Aorta (tissue), 5 donors: ENCODE measurements at regions not wholly inside any gene's neighbourhood (a gene's known extent, or its start where the extent isn't known, plus 50 kb on each side); places are given as distances from the start of the nearest gene placed in this dataset.
"Not testable (repeated sequence)": the region's sequence is repeated elsewhere in the genome, so short reads cannot be mapped to it uniquely, and the experiment has no call there.

Source experiments
- ATAC-seq: fragments of 200-7000 bp; cut with Tn5 transposase; one replicate; pipeline ENCODE4 v1.9.1; 2022; ENCODE audit warnings: moderate library complexity; ENCODE audit not compliant: low FRiP score
- DNase-seq, 2 donors: peaks; one replicate each; pipeline ENCODE4 v3.0.0-alpha.2; 2020
- H3K27ac ChIP-seq, 2 donors: one replicate each; pipeline ENCODE4 v1.5.1; 2013; ENCODE audit warnings: low read length in 2 of 2, mild to moderate bottlenecking in 2 of 2, moderate library complexity in 2 of 2, control low read depth in 1 of 2, inconsistent platforms in 1 of 2, low read depth in 1 of 2
- H3K27me3 ChIP-seq, 2 donors: one replicate each; pipeline ENCODE4 v1.6.1; 2013; ENCODE audit warnings: control low read depth in 1 of 2, low read length in 1 of 2, mild to moderate bottlenecking in 1 of 2, moderate library complexity in 1 of 2; ENCODE audit not compliant: insufficient read depth in 2 of 2, control insufficient read depth in 1 of 2
- H3K36me3 ChIP-seq, 2 donors: one replicate each; pipeline ENCODE4 v1.6.1; 2013; ENCODE audit warnings: control low read depth in 1 of 2, low read length in 1 of 2, mild to moderate bottlenecking in 1 of 2; ENCODE audit not compliant: insufficient read depth in 2 of 2, control insufficient read depth in 1 of 2
- H3K4me1 ChIP-seq, 2 donors: one replicate each; pipeline ENCODE4 v1.6.1; 2013; ENCODE audit warnings: low read length in 2 of 2, control low read depth in 1 of 2, mild to moderate bottlenecking in 1 of 2, moderate library complexity in 1 of 2; ENCODE audit not compliant: insufficient read depth in 2 of 2, control insufficient read depth in 1 of 2
- H3K4me3 ChIP-seq, 2 donors: one replicate each; pipeline ENCODE4 v1.5.1; 2013; ENCODE audit warnings: low read length in 2 of 2, control low read depth in 1 of 2, mild to moderate bottlenecking in 1 of 2
- H3K9me3 ChIP-seq: one replicate; pipeline ENCODE4 v1.6.1; 2013; ENCODE audit warnings: mild to moderate bottlenecking, low read length; ENCODE audit not compliant: control insufficient read depth
- WGBS, 2 donors: extraction: QIAGEN DNeasy Blood & Tissue Kit; methylation state at CpG; one replicate each; pipeline ENCODE4 v1.1.7; 2013; 5-methylcytosine and 5-hydroxymethylcytosine counted together
- intact Hi-C, 2 donors: fragments of 100-400 bp; cut with DNase I; formaldehyde crosslinking; loops; one replicate each; pipeline versions ENCODE4 v1.14.2 to v1.15.0; 2022
- donor health status: healthy with polysubstance abuse.
- donor health status: Bipolar disorder and iron deficiency.
- donor health status: DM: no; HTN: no; CAD: no.
- donor health status: DM: no; HTN: no; CAD: no.
- donor health status: DM: yes; HTN: yes; CAD: no.

DNA sequence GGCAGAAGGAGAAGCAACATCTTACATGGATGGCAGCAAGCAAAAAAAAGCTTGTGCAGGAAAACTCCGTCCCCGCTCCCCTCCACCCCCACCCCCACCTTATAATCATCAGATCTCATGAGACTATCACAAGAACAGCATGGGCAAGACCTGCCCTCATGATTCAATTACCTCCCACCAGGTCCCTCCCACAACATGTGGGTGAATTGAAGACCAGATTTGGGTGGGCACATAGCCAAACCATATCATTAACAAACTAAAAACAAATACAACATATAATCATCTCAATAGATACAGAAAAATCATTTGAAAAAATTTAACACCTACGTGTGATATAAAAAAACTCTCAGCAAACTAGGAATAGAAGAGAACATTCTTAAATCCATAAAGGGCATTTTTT lies 88.8 kb downstream of the BUD13 start:
- intact Hi-C loops = no loop called here
- ATAC-seq = no peak
- Histone ChIP-seq H3K4me1 (no peaks in the 10 kb centered on the region), H3K36me3 (no peaks in the 10 kb centered on the region), H3K27ac (no peak overlapping the region), H3K27me3 (no peaks in the 10 kb centered on the region), H3K9me3 (no peaks in the 10 kb centered on the region), H3K4me3 (no peak overlapping the region)
- WGBS, 2 donors = 84 to 85% methylated on average over 3 of the region's 3 CpGs
- DNase-seq = no peak

DNA sequence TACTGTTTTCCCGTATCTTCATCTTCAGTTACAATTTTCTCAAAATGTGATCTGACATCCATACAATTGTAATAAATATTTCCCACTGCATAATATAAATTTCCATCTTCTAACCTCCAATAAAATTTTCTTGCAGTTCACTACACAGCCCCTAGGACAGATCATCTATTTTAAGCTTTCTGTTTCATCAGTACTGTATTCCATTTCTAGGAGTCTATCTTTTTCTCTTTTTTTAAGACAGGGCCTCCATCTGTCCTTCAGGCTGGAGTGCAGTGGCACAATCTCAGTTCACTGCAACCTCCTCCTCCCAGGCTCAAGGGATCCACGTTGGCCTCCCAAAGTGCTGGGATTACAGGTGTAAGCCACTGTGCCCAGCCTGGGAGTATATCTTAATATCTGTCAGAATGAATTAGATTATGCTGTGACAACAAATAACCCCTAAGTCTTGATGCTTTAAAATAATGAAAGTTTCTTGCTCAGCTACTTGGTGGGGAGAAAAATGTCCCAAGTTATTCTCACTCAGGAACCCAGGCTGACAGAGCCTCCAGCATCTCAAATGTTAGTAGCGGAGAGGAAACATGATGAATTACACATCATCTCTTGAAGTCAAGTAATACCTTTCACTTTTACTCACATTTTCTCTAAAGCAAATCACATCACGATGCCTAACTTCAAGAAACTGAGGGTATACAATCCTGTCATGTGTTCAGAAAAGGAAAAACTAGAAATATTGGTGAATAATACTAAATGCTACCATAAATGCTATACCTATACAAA lies 92.2 kb downstream of the BUD13 start:
- intact Hi-C loops = no loop called here
- ATAC-seq (no peak), DNase-seq (no peak)
- 70 to 73% methylated on average over 4 of the region's 4 CpGs for WGBS, 2 donors
- Histone ChIP-seq H3K4me3 (no peak overlapping the region), H3K27me3 (no peaks in the 10 kb centered on the region), H3K4me1 (no peaks in the 10 kb centered on the region), H3K36me3 (no peaks in the 10 kb centered on the region), H3K27ac (no peak overlapping the region), H3K9me3 (no peaks in the 10 kb centered on the region)

DNA sequence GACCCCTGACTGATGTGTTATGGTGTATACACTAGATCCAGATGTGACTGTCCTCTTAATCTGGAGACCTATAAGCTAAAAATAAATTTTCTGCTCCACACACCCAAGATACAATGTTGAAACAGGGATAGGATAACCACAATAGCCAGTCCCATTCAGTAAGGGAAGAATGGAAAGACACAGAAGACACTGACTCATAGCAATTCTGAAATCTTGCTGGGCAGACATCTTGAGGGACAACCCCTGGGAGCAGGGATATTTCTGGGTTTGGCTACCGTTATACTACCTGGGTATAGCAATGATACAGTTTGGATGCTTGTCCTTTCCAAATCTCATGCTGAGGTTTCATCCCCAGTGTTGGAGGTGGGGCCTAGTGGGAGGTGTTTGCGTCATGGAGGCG lies 93.9 kb downstream of the BUD13 start:
- H3K4me1 ChIP-seq = no peaks in the 10 kb centered on the region
- ATAC-seq = no peak
- no peak overlapping the region for H3K4me3 ChIP-seq
- H3K27ac ChIP-seq = no peak overlapping the region
- intact Hi-C loops = no loop called here
- WGBS, 2 donors = 91% methylated on average over 3 of the region's 3 CpGs
- H3K27me3 ChIP-seq = no peaks in the 10 kb centered on the region
- DNase-seq = no peak
- H3K36me3 ChIP-seq = no peaks in the 10 kb centered on the region
- no peaks in the 10 kb centered on the region for H3K9me3 ChIP-seq

DNA sequence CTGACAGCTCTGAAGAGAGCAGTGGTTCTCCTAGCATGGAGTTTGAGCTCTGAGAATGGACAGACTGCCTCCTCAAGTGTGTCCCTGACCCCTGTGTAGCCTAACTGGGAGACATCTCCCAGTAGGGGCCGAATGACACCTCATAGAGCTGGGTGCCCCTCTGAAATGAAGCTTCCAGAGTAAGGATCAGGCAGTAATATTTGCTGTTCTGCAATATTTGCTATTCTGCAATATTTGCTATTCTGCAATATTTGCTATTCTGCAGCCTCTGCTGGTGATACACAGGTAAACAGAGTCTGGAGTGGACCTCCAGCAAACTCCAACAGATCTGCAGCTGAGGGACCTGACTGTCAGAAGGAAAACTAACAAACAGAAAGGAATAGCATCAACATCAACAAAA lies 105.5 kb downstream of the BUD13 start:
- H3K4me3 ChIP-seq, H3K9me3 ChIP-seq, H3K36me3 ChIP-seq, H3K4me1 ChIP-seq, DNase-seq, H3K27me3 ChIP-seq, intact Hi-C loops, ATAC-seq, H3K27ac ChIP-seq: not testable (repeated sequence)
- WGBS, 2 donors = 28 to 55% methylated on average over 1 of the region's 1 CpG

DNA sequence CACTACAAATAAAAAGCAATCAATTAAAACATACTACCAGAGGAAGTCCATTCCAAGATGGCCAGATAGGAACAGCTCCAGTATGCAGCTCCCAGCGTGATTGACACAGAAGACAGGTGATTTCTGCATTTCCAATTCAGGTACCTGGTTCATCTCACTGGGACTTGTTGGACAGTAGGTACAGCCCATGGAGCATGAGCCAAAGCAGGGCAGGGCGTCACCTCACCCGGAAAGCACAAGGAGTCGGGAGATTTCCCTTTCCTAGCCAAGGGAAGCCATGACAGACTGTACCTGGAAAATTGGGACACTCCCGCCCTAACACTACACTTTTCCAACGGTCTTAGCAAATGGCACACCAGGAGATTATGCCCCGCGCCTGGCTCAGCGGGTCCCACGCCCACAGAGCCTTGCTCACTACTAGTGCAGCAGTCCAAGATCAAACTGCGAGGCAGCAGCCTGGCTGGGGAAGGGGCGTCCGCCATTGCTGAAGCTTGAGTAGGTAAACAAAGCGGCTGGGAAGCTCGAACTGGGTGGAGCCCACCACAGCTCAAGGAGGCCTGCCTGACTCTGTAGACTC lies 106.0 kb downstream of the BUD13 start:
- WGBS, 2 donors = 77 to 82% methylated on average over 15 of the region's 15 CpGs
- H3K27me3 ChIP-seq, ATAC-seq, H3K9me3 ChIP-seq, intact Hi-C loops, DNase-seq, H3K36me3 ChIP-seq, H3K4me1 ChIP-seq, H3K4me3 ChIP-seq, H3K27ac ChIP-seq: not testable (repeated sequence)

DNA sequence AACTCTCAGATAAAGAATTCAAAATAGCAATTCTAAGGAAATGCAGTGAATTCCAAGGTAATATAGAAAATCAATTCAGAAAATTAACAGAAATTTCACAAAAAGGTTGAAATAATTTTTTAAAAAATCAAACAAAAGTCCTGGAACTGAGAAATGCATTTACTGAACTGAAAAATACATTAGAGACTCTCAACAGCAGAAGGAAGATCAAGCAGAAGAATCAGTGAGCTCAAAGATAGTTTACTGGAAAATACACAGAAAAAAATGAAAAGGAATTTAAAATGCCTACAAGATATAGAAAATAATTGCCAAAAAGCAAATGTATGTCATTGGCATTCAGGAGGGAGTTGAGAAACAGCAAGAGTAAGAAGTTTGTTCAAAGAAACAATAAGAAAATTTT lies 107.3 kb downstream of the BUD13 start:
- peaks cover 6% of the 10 kb centered on the region for H3K9me3 ChIP-seq
- no peak overlapping the region for H3K27ac ChIP-seq

DNA sequence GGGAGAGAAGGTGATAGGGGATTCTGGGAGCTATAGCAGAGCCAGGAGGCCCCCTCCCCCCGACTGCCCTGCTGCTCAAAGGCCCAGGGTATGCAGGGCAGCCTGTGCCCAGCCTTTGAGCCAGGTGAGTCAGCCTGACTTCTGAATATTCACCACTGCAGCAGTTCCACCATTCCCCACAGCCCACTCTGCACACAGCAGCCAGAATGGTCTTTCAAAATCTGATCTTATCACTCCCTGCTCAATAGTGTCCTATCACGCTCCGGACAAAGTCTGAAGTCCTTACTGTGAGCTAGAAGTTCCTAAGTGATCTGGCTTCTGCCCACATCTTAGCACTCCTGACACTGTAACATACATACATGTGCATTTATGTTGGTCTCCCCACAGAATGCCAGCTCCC lies 111.7 kb downstream of the BUD13 start:
- ATAC-seq = no peak
- WGBS, 2 donors = 69 to 76% methylated on average over 3 of the region's 3 CpGs

More for the DNA sequence above, 107.3 kb downstream of the BUD13 start:
- no peak for DNase-seq
- intact Hi-C loops = no loop called here
- no peaks in the 10 kb centered on the region for H3K27me3 ChIP-seq
- no peak for ATAC-seq
- no peaks in the 10 kb centered on the region for H3K36me3 ChIP-seq
- H3K4me1 ChIP-seq = no peaks in the 10 kb centered on the region
- H3K4me3 ChIP-seq = no peak overlapping the region

DNA sequence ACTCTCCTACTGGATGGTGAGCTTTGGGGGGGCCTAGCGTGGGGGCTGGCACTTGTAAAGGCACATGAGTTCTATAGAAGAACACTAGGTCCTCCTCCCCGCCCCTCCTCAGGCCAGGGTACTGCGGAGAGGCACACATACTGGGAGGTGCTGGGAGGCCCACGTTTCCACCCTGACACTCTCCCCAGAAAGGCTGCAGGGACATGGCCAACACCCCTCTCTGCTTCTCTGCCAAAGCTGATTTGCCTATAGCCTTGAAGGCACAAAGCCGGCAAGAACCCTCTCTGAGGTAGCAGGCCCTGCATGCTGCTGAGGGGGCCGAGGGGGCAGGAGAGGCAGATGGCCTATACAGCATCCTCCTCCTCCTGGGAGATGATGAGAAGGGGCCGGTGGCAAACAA lies 112.8 kb downstream of the BUD13 start:
- Histone ChIP-seq H3K36me3 (no peaks in the 10 kb centered on the region), H3K27ac (no peak overlapping the region), H3K27me3 (no peaks in the 10 kb centered on the region), H3K9me3 (peaks cover 4% of the 10 kb centered on the region), H3K4me3 (no peak overlapping the region), H3K4me1 (no peaks in the 10 kb centered on the region)
- intact Hi-C loops = no loop called here
- 68 to 71% methylated on average over 7 of the region's 7 CpGs for WGBS, 2 donors
- no peak for ATAC-seq
- no peak for DNase-seq

More for the DNA sequence above, 111.7 kb downstream of the BUD13 start:
- intact Hi-C loops = no loop called here
- no peaks in the 10 kb centered on the region for H3K4me1 ChIP-seq
- H3K36me3 ChIP-seq = no peaks in the 10 kb centered on the region
- H3K9me3 ChIP-seq = peaks cover 4% of the 10 kb centered on the region
- no peaks in the 10 kb centered on the region for H3K27me3 ChIP-seq
- H3K27ac ChIP-seq = no peak overlapping the region
- H3K4me3 ChIP-seq = no peak overlapping the region
- no peak for DNase-seq

DNA sequence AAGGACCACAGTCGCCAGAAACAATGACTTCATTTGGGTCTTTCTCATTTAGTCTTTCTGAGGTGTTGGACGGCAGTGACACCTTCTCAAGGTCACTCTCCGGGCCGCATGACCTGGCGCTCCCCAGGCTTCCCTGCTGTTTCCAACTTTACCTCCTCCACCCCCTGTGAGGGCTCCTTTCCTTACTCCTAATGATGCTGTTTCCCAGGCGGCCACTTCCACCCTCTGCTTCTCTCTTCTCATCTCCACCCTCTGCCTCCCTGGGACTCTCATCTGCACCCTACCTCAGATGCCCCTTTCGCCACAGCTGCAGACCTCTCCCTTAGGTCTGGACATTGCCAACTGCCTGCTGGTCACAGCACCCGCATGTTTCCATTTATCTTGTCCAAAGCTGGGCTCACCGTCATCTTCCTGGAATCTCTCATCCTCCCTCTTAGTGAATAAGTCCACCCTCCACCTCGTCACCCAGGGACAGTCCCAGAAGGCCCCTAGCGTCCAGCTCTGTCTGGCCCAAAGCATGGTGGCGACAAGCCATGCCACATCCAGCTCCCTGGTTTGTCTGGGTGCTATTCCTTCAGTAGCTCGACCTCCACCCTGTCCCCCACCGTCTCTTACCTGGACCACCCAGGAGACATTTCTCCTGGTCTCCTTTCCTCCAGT lies 113.8 kb downstream of the BUD13 start:
- ATAC-seq (no peak), DNase-seq (no peak)
- H3K9me3 ChIP-seq = peaks cover 4% of the 10 kb centered on the region
- intact Hi-C loops = no loop called here
- H3K36me3 ChIP-seq = no peaks in the 10 kb centered on the region
- no peak overlapping the region for H3K4me3 ChIP-seq
- H3K27me3 ChIP-seq = no peaks in the 10 kb centered on the region
- H3K27ac ChIP-seq = no peak overlapping the region
- no peaks in the 10 kb centered on the region for H3K4me1 ChIP-seq
- WGBS, 2 donors = 87 to 88% methylated on average over 14 of the region's 14 CpGs
